ENCODE measurements at regions not wholly inside any gene's neighbourhood (a gene's known extent, or its start where the extent isn't known, plus 50 kb on each side); places are given as distances from the start of the nearest gene placed in this dataset.

DNA sequence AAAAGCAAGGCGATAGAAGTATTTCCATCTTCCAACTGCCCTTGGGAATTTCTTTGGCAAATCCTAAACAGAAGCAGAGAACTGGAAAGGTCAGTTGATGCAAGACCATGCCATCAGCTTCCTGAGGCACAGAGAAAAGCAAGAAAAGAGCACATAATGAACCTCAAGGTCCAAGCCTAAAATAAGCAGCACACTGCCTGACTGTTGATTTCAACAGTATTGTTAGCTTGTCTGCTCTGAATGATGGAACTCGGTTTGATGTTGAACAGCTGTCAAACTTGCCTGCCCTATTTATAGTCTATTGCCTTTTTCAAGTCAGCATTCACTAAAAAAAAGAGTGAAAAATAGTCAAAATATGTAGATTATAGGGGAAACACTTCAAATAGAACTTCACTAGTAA lies 1192.0 kb upstream of the PHF14 start:
- TF ChIP-seq, protein P1, sequence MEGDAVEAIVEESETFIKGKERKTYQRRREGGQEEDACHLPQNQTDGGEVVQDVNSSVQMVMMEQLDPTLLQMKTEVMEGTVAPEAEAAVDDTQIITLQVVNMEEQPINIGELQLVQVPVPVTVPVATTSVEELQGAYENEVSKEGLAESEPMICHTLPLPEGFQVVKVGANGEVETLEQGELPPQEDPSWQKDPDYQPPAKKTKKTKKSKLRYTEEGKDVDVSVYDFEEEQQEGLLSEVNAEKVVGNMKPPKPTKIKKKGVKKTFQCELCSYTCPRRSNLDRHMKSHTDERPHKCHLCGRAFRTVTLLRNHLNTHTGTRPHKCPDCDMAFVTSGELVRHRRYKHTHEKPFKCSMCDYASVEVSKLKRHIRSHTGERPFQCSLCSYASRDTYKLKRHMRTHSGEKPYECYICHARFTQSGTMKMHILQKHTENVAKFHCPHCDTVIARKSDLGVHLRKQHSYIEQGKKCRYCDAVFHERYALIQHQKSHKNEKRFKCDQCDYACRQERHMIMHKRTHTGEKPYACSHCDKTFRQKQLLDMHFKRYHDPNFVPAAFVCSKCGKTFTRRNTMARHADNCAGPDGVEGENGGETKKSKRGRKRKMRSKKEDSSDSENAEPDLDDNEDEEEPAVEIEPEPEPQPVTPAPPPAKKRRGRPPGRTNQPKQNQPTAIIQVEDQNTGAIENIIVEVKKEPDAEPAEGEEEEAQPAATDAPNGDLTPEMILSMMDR (IDR thresholded peaks at IDR 0.05): no peak
- Histone ChIP-seq H3K27ac (no peak overlapping the region), H3K27me3 (ENCODE audit: control insufficient read depth, insufficient read depth, low read length) (no peaks in the 10 kb centered on the region), H3K4me2 (ENCODE audit: low read length) (no peak overlapping the region), H3K9me3 (ENCODE audit: control insufficient read depth, low read length) (no peaks in the 10 kb centered on the region), H3K36me3 (ENCODE audit: control insufficient read depth, insufficient read depth, low read length) (no peaks in the 10 kb centered on the region), H3K4me1 (no peaks in the 10 kb centered on the region), H3K79me2 (no peaks in the 10 kb centered on the region), H3K9ac (no peak overlapping the region), H3K4me3 (ENCODE audit: low read depth, low read length) (no peak overlapping the region), H2AFZ (no peak overlapping the region)

DNA sequence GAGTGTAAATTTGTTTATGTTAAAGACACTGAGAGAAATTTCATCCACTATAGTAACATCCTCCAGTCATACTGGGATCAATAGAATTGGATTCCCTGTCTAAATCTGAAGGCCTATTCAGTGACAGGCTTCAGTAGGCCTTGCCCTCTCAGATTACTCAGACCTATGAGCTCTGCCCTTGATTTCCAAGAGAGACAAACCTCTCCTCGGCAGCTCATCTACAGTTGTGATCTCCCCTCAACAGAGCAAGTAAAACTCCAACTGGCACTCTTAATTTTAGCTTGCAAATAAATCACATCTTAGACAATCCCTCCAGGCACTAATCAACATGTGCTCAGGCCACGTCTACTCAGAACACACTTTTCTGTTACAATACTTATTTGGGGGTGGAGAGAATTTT lies 1191.4 kb upstream of the PHF14 start:
- no peak overlapping the region for H3K4me3 ChIP-seq (ENCODE audit: low read depth, low read length)
- no peaks in the 10 kb centered on the region for H3K79me2 ChIP-seq
- TF ChIP-seq, protein P1 (IDR thresholded peaks at IDR 0.05): no peak
- no peak overlapping the region for H3K9ac ChIP-seq
- no peaks in the 10 kb centered on the region for H3K4me1 ChIP-seq
- no peaks in the 10 kb centered on the region for H3K27me3 ChIP-seq (ENCODE audit: control insufficient read depth, insufficient read depth, low read length)
- no peaks in the 10 kb centered on the region for H3K9me3 ChIP-seq (ENCODE audit: control insufficient read depth, low read length)
- H3K27ac ChIP-seq: no peak overlapping the region
- no peak overlapping the region for H3K4me2 ChIP-seq (ENCODE audit: low read length)
- H3K36me3 ChIP-seq (ENCODE audit: control insufficient read depth, insufficient read depth, low read length): no peaks in the 10 kb centered on the region
- no peak overlapping the region for H2AFZ ChIP-seq

DNA sequence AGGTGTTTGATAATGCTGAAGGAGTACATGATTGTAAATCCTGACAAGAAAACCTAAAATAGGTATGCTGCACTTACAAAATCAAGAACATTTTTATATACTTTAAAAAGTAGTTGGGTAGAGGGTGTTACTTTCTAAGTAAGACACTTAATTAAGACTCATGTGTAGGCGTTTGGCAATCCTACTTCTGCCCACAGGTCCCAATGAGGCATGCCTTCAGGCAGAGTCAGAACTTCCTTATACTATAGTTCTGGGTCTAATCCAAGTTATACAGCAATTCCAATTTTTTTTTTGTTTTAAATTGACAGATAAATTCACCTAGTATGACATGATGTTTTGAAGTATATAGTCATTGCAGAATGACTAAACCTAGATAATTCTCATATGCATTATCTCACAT lies 1188.5 kb upstream of the PHF14 start:
- H3K27ac ChIP-seq: no peak overlapping the region
- H3K4me2 ChIP-seq (ENCODE audit: low read length): no peak overlapping the region
- TF ChIP-seq, protein P1 (IDR thresholded peaks at IDR 0.05): no peak
- H2AFZ ChIP-seq: no peak overlapping the region
- no peaks in the 10 kb centered on the region for H3K4me1 ChIP-seq
- no peaks in the 10 kb centered on the region for H3K79me2 ChIP-seq
- no peaks in the 10 kb centered on the region for H3K36me3 ChIP-seq (ENCODE audit: control insufficient read depth, insufficient read depth, low read length)
- no peaks in the 10 kb centered on the region for H3K9me3 ChIP-seq (ENCODE audit: control insufficient read depth, low read length)
- H3K4me3 ChIP-seq (ENCODE audit: low read depth, low read length): no peak overlapping the region
- H3K9ac ChIP-seq: no peak overlapping the region
- H3K27me3 ChIP-seq (ENCODE audit: control insufficient read depth, insufficient read depth, low read length): no peaks in the 10 kb centered on the region

DNA sequence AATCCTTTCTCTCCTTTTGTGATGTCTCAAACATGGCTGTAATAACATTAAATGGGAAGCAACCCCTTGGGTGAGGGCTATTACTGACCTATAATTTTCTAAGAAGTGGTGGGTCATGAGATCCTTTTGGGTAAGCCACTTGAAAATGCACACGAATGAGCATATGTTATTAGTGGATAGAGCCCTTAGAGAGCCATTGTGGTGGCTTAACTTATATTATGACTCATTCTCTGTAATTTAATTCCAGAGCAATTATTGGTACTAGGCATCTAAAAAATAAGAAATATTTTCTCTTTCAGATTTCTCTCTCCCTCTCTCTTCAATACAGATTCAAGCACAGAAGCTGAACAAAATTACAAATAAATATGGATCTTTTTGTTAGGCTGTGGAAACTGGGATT lies 1177.4 kb upstream of the PHF14 start:
- no peaks in the 10 kb centered on the region for H3K79me2 ChIP-seq
- H3K27ac ChIP-seq: no peak overlapping the region
- no peaks in the 10 kb centered on the region for H3K9me3 ChIP-seq (ENCODE audit: control insufficient read depth, low read length)
- H3K36me3 ChIP-seq (ENCODE audit: control insufficient read depth, insufficient read depth, low read length): no peaks in the 10 kb centered on the region
- H3K4me3 ChIP-seq (ENCODE audit: low read depth, low read length): no peak overlapping the region
- no peak overlapping the region for H3K4me2 ChIP-seq (ENCODE audit: low read length)
- TF ChIP-seq, protein P1 (IDR thresholded peaks at IDR 0.05): no peak
- no peak overlapping the region for H2AFZ ChIP-seq
- no peak overlapping the region for H3K9ac ChIP-seq
- H3K27me3 ChIP-seq (ENCODE audit: control insufficient read depth, insufficient read depth, low read length): no peaks in the 10 kb centered on the region
- H3K4me1 ChIP-seq: no peaks in the 10 kb centered on the region

DNA sequence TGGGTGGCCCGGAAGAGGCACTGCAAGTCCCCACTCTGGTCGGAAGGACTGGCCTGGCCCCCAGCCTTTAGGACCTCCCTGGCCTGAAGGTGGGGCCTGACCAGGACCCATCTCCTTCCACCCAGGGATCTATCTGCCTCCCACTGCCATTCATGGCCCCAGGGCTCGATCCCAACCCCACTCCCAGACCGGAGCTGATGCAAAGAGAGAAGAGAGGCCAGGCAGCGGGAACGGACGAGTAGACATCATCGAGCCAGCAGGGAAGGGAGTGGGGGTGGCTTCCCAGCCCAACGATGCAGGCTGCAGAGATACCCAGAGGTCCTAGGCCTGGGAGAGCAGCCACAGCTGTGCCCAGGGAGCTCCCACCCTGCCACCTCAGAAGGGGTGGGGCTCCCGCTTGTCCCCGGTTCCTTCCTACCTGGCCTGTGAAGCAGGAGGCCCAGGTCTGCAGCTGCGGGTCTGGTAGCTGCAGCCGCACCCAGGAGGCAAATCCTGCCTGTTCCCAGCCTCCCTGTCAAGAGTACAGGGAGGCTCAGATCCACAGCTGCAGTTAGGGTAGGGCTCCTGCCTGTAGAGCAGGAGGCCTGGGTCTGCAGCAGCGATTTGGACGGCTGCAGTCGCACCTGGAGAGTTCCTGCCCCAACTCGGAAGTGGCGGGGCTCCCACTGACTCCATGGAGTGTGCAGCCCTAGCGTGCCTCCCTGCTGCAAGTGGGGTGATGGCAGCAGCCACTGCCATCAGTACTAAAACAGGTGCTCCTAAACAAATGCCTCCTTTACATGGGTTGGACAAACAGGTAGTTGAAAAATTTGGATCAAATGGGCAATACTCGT lies 1151.0 kb upstream of the PHF14 start:
- H3K79me2 ChIP-seq: no peaks in the 10 kb centered on the region
- TF ChIP-seq, protein P1 (IDR thresholded peaks at IDR 0.05): no peak
- no peak overlapping the region for H3K4me2 ChIP-seq (ENCODE audit: low read length)
- no peaks in the 10 kb centered on the region for H3K9me3 ChIP-seq (ENCODE audit: control insufficient read depth, low read length)
- H3K4me1 ChIP-seq: no peaks in the 10 kb centered on the region
- H3K36me3 ChIP-seq (ENCODE audit: control insufficient read depth, insufficient read depth, low read length): no peaks in the 10 kb centered on the region
- no peak overlapping the region for H3K27ac ChIP-seq
- no peaks in the 10 kb centered on the region for H3K27me3 ChIP-seq (ENCODE audit: control insufficient read depth, insufficient read depth, low read length)
- no peak overlapping the region for H3K4me3 ChIP-seq (ENCODE audit: low read depth, low read length)
- no peak overlapping the region for H3K9ac ChIP-seq
- no peak overlapping the region for H2AFZ ChIP-seq

Measured in parathyroid adenoma (tissue), 2 donors.